ENCODE measurements at regions not wholly inside any gene's neighbourhood (a gene's known extent, or its start where the extent isn't known, plus 50 kb on each side); places are given as distances from the start of the nearest gene placed in this dataset.
"Not testable (repeated sequence)": the region's sequence is repeated elsewhere in the genome, so short reads cannot be mapped to it uniquely, and the experiment has no call there.

DNA sequence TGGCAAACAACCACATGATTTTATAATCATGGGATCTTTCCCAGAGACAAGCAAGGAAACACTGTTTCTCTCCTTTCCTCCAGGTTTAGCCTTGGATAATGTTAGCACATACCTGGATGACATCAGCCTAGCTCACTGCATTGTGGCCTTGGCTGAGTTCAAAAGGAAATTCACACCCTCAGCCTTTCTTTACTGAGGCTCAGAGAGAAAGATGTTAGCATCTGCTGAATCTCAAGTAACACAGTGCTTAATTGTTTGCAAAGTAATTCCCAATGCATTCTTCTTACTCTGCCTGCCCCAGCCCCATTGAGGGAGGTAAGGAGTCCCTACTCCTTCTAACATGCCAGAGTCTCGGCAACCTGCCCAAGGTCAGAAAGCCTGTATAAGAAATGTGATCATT, 432.2 kb upstream of the LMCD1 start:
- Mint-ChIP-seq H3K4me1 (ENCODE audit: low read depth) (no peaks in the 10 kb centered on the region), H3K4me3 (no peak overlapping the region), H3K36me3 (ENCODE audit: low read depth) (no peaks in the 10 kb centered on the region), H3K9me3 (peaks cover 4% of the 10 kb centered on the region), H3K27ac (no peak overlapping the region), H3K27me3 (ENCODE audit: insufficient read depth) (no peaks in the 10 kb centered on the region)
- intact Hi-C loops (cut with micrococcal nuclease) = no loop called here
- DNase-seq (ENCODE audit: low spot score) = no peak

DNA sequence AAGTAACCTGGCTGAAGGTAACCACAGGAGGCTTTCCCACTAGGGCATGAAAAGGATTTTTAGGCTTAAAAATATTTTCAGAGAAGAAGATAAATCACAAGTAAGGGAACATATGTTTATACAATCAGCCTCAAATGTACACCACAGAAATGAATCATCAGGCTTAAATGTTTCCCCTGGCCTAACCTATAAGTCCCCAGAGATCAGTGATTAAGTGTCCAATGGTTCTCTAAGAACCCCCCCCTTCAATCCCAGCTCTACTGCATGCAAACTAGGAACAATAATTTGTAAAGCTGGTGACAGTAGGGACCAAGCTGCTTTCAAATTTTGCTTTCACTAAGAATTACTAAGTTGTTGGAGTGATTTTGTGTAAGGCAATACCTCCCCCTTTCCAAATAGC, 431.6 kb upstream of the LMCD1 start:
- intact Hi-C loops (cut with micrococcal nuclease) = no loop called here
- Mint-ChIP-seq H3K4me3 (no peak overlapping the region), H3K4me1 (ENCODE audit: low read depth) (no peaks in the 10 kb centered on the region), H3K9me3 (peaks cover 4% of the 10 kb centered on the region), H3K27ac (no peak overlapping the region), H3K36me3 (ENCODE audit: low read depth) (no peaks in the 10 kb centered on the region), H3K27me3 (ENCODE audit: insufficient read depth) (no peaks in the 10 kb centered on the region)
- no peak for DNase-seq (ENCODE audit: low spot score)

DNA sequence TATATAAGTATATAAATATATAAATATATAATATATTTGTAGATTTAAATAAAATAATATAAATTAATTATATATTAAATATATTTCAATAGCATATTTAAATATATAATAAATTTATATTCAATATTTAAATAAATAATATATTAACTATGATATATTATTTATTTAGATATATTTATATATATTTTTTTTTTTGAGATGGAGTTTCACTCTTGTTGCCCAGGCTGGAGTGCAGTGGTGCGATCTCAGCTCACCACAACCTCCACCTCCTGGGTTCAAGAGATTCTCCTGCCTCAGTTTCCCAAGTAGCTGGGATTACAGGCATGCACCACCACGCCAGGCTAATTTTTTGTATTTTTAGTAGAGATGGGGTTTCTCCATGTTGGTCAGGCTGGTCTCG, 426.9 kb upstream of the LMCD1 start:
- H3K27me3 Mint-ChIP-seq (ENCODE audit: insufficient read depth); DNase-seq (ENCODE audit: low spot score); intact Hi-C loops (cut with micrococcal nuclease); H3K36me3 Mint-ChIP-seq (ENCODE audit: low read depth); H3K9me3 Mint-ChIP-seq; H3K27ac Mint-ChIP-seq; H3K4me3 Mint-ChIP-seq; H3K4me1 Mint-ChIP-seq (ENCODE audit: low read depth): not testable (repeated sequence)

DNA sequence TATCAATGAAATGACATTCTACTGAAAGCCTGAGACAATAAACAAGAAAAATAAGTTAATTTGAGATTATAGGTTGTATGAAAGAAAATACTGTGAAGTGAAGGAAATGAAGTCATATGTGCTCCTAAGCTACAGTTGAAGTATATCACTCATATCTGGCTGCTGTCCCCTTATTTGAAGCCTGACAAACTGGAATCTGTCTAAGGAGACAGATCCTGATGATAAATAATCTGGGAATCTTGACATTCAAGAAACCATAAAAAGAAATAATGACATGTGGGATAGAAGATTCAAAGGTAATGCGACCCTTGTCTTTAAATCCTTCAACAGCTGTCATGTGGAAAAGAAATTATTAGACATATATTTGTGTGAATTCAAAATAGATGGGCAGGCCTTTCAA, 424.5 kb upstream of the LMCD1 start:
- H3K27ac Mint-ChIP-seq = no peak overlapping the region
- H3K36me3 Mint-ChIP-seq (ENCODE audit: low read depth) = no peaks in the 10 kb centered on the region
- H3K4me3 Mint-ChIP-seq = no peak overlapping the region
- H3K4me1 Mint-ChIP-seq (ENCODE audit: low read depth) = no peaks in the 10 kb centered on the region
- no peaks in the 10 kb centered on the region for H3K27me3 Mint-ChIP-seq (ENCODE audit: insufficient read depth)
- intact Hi-C loops (cut with micrococcal nuclease) = no loop called here
- no peaks in the 10 kb centered on the region for H3K9me3 Mint-ChIP-seq
- no peak for DNase-seq (ENCODE audit: low spot score)

DNA sequence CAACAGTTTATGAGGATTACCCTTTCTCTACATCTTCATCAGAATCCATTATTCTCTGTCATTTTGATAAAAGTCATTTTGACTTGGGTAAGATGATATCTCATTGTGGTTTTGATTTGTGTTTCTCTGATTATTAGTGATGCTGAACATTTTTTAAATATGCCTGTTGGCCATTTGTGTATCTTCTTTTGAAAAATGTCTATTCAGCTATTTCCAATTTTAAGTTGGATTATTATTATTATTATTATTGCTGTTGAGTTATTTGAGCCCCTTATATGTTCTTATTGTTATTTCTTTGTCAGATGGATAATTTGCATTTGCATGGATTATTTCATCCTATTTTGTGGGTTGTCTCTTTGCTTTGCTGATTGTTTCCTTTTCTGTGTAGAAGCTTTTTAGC, 421.2 kb upstream of the LMCD1 start:
- H3K4me3 Mint-ChIP-seq = no peak overlapping the region
- DNase-seq (ENCODE audit: low spot score) = no peak
- H3K27me3 Mint-ChIP-seq (ENCODE audit: insufficient read depth) = no peaks in the 10 kb centered on the region
- no peaks in the 10 kb centered on the region for H3K4me1 Mint-ChIP-seq (ENCODE audit: low read depth)
- intact Hi-C loops (cut with micrococcal nuclease) = no loop called here
- no peak overlapping the region for H3K27ac Mint-ChIP-seq
- no peaks in the 10 kb centered on the region for H3K36me3 Mint-ChIP-seq (ENCODE audit: low read depth)
- no peaks in the 10 kb centered on the region for H3K9me3 Mint-ChIP-seq

DNA sequence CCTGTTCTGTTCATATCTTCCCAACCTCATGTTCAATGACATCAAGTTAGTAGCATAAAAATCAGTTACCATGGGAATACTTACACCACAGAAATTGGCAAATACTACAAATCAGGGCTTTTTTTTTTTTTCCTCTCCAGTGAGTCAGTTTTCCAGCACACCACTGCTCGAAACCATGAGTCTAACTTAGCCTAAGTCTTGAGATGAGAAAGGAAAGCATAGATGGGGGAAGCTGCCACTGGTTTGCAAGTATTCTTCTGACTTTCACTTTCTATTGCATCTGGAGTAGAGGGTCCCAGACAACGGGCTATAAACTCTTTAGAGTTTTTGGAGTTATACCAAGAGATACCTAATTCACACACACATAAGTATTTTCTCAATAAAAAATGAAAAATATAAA, 416.1 kb upstream of the LMCD1 start:
- no peaks in the 10 kb centered on the region for H3K27me3 Mint-ChIP-seq (ENCODE audit: insufficient read depth)
- H3K36me3 Mint-ChIP-seq (ENCODE audit: low read depth) = no peaks in the 10 kb centered on the region
- H3K4me1 Mint-ChIP-seq (ENCODE audit: low read depth) = no peaks in the 10 kb centered on the region
- H3K27ac Mint-ChIP-seq = no peak overlapping the region
- DNase-seq (ENCODE audit: low spot score) = no peak
- H3K4me3 Mint-ChIP-seq = no peak overlapping the region
- intact Hi-C loops (cut with micrococcal nuclease) = no loop called here
- no peaks in the 10 kb centered on the region for H3K9me3 Mint-ChIP-seq

DNA sequence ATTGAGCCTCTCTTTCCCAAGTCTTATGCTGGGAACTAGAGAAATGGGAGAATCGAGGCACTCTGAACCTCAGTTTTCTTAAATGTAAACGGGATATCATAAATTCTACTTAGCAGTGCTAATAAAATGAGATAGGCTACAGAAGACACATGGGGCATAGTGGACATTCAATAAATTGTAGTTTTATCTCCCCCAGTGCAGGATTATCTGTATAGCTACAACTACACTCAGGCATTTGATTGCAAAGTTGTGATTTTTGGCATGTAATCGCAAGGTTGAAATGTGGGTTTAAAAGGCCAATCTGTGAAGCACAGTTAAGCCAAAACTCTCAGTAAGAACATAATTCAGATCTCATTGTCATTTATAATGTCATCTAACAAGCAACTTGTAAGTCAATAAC, 413.7 kb upstream of the LMCD1 start:
- Mint-ChIP-seq H3K4me1 (ENCODE audit: low read depth) (no peaks in the 10 kb centered on the region), H3K27ac (no peak overlapping the region), H3K36me3 (ENCODE audit: low read depth) (no peaks in the 10 kb centered on the region), H3K9me3 (no peaks in the 10 kb centered on the region), H3K27me3 (ENCODE audit: insufficient read depth) (no peaks in the 10 kb centered on the region), H3K4me3 (no peak overlapping the region)
- DNase-seq (ENCODE audit: low spot score) = no peak
- intact Hi-C loops (cut with micrococcal nuclease) = no loop called here

DNA sequence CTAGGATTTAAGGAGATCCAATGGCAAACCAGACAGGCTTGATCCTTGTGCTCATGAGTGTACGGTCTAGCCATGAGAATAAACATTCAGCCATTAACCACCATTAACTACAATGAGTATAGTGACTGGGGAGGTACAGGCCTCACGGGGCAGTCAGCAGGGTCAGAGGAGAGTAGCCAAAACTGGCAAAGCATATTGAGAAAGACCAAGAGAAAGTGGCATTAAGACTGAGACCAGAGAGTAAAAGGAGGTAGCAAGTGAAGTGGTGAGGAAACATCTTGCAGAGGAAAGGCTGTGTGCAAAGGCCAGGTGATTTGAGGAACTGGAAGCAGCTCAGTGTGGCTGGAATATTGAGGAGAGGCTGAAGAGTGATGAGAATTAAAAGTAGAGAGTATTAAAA, 407.2 kb upstream of the LMCD1 start:
- Mint-ChIP-seq H3K27ac (no peak overlapping the region), H3K9me3 (no peaks in the 10 kb centered on the region), H3K36me3 (ENCODE audit: low read depth) (no peaks in the 10 kb centered on the region), H3K4me3 (no peak overlapping the region), H3K27me3 (ENCODE audit: insufficient read depth) (no peaks in the 10 kb centered on the region), H3K4me1 (ENCODE audit: low read depth) (no peaks in the 10 kb centered on the region)
- DNase-seq (ENCODE audit: low spot score) = no peak
- intact Hi-C loops (cut with micrococcal nuclease) = no loop called here

DNA sequence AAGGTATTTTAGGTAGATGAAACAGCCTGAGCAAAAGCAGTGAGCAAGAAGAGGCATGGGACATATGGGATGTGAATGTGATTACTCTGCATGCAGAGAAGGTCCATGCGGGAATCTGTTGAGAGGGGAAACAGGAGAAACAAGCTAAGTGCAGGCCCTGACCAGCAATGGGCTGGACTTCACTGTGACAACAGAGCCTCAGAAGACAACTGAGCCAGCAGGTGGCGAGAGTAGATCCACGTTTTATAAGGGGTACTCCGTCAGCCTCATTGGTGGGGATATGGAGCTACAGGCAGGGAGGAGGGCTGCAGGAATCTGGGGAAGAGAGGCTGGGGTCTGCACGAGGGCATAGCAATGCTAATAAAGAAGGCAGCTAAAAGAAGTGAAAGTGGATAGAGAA, 405.9 kb upstream of the LMCD1 start:
- Mint-ChIP-seq H3K27ac (no peak overlapping the region), H3K4me1 (ENCODE audit: low read depth) (no peaks in the 10 kb centered on the region), H3K36me3 (ENCODE audit: low read depth) (no peaks in the 10 kb centered on the region), H3K4me3 (no peak overlapping the region), H3K9me3 (no peaks in the 10 kb centered on the region), H3K27me3 (ENCODE audit: insufficient read depth) (no peaks in the 10 kb centered on the region)
- intact Hi-C loops (cut with micrococcal nuclease) = no loop called here
- DNase-seq (ENCODE audit: low spot score) = no peak

DNA sequence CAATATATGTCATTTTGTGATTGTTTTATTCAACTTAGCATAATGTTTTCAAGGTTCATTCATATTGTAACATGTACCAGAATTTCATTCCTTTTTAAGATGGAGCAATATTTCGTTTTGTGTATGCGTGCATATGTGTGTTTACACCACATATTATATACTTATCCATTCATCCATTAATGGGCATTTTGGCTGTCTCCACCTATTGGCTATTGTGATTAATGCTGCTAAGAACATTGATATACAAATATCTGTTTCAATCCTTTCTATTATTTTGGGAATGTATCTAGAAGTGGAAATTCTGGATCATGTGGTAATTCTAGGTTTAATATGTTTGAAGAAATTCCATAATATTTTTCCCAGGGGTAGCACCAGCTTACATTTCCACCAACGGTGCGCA, 403.9 kb upstream of the LMCD1 start:
- H3K27me3 Mint-ChIP-seq (ENCODE audit: insufficient read depth) = no peaks in the 10 kb centered on the region
- DNase-seq (ENCODE audit: low spot score) = no peak
- no peaks in the 10 kb centered on the region for H3K9me3 Mint-ChIP-seq
- intact Hi-C loops (cut with micrococcal nuclease) = no loop called here
- H3K4me3 Mint-ChIP-seq = no peak overlapping the region
- H3K4me1 Mint-ChIP-seq (ENCODE audit: low read depth) = no peaks in the 10 kb centered on the region
- no peak overlapping the region for H3K27ac Mint-ChIP-seq
- H3K36me3 Mint-ChIP-seq (ENCODE audit: low read depth) = no peaks in the 10 kb centered on the region

DNA sequence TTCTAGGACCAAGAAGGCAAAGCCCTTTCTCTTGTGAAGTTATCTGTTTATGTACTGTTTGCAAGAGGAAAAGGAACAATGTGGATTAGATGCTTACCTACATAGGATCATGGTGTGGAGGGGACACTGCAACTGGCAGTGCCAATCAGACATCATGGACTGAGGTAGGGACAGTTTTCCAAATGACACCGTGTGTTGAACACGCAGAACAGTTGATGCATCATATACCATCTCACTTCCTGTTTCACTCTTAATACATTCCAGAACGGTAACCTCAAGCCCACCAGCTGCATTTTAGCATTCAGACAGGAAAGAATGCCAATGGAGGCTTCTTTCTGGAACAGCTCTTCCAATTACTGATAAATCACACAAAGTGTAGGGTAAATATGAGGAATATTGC, 397.7 kb upstream of the LMCD1 start:
- Mint-ChIP-seq H3K36me3 (ENCODE audit: low read depth) (no peaks in the 10 kb centered on the region), H3K27me3 (ENCODE audit: insufficient read depth) (no peaks in the 10 kb centered on the region), H3K4me3 (no peak overlapping the region), H3K27ac (no peak overlapping the region), H3K4me1 (ENCODE audit: low read depth) (no peaks in the 10 kb centered on the region), H3K9me3 (no peaks in the 10 kb centered on the region)
- DNase-seq (ENCODE audit: low spot score) = no peak
- intact Hi-C loops (cut with micrococcal nuclease) = no loop called here

DNA sequence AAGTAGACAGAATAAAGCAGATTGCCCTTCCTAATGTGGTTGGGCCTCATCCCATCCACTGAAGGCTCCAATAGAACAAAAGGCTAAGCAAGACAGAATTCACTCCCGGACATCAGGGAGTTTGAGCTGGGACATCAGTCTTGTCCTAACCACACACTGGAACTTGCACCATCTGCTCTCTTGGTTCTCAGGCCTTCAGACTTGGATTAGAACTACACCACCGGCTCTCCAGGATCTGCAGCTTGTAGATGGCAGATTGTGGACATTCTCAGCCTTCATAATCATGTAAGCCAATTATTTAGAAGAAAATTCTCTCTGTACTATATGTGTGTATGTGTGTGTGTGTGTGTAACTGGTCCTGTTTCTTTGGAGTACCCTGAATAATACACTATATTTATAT, 394.7 kb upstream of the LMCD1 start:
- no peaks in the 10 kb centered on the region for H3K4me1 Mint-ChIP-seq (ENCODE audit: low read depth)
- intact Hi-C loops (cut with micrococcal nuclease) = no loop called here

DNA sequence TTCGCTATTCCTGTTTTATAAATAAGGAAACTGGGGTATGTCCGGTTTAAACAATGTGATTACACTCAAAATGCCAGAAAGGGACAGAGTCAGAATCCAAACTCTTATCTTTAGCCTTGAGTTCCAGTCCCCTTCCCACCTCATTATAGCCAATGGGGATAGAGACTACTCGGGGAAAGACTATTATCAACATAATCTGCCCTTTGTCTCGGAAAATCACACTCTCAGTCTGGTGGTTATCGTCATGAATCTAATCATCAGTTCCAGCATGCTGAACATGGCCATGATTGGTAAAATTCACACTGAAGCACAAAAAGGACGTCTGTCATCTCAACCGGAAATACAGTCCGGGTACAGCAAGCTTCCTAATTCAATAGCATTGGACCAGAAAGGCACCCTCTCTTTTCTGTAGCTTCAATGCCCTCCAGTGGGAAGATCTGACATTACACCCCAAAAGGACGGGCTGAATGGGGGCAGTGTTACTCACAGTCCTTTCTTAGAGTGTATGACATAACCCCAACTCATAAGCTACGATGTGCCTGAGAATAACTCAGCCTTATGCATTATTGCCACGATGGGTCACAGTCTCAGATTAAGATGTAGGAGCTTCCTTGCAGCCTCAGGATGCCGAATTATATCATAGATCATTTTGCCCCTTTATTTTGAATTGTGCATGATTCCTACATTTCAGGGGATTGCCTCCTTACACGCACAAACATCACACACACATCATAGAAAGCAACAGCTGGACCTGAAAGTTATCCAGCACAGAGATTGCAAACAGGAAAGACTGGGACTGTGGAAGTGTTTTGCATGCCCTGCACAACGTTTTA, 390.4 kb upstream of the LMCD1 start:
- H3K27ac Mint-ChIP-seq = no peak overlapping the region
- no peaks in the 10 kb centered on the region for H3K9me3 Mint-ChIP-seq
- H3K4me3 Mint-ChIP-seq = no peak overlapping the region
- H3K27me3 Mint-ChIP-seq (ENCODE audit: insufficient read depth) = peaks cover 2% of the 10 kb centered on the region
- DNase-seq (ENCODE audit: low spot score) = peak; percentile 33
- H3K4me1 Mint-ChIP-seq (ENCODE audit: low read depth) = no peaks in the 10 kb centered on the region
- intact Hi-C loops (cut with micrococcal nuclease) = loop anchor here (5.0 kb wide), 1 partner anchor 309 kb away; no protein-coding TSS in a partner anchor
- no peaks in the 10 kb centered on the region for H3K36me3 Mint-ChIP-seq (ENCODE audit: low read depth)

More for the DNA sequence above, 394.7 kb upstream of the LMCD1 start:
- Mint-ChIP-seq H3K27me3 (ENCODE audit: insufficient read depth) (peaks cover 2% of the 10 kb centered on the region), H3K4me3 (no peak overlapping the region), H3K27ac (no peak overlapping the region), H3K9me3 (no peaks in the 10 kb centered on the region), H3K36me3 (ENCODE audit: low read depth) (no peaks in the 10 kb centered on the region)
- DNase-seq (ENCODE audit: low spot score) = no peak

DNA sequence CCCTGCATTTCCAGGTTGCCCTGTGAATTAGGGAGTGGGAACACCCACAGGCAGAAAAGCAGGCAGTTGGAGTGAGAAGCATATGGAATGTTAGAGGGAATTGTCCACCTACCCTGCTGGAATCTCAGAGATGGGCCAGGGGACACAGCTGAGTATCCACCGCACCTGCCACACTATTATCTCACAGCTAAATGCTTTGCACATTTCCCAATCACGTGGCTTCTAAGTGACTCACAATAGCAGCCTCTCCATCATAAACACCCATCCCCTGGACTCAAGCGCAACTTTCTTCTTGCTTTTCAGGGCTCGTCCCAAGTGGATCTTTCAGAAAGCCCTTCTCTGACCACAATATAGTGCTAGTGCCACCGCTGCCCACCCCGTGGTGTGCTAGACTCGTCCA, 389.0 kb upstream of the LMCD1 start:
- H3K36me3 Mint-ChIP-seq (ENCODE audit: low read depth) = no peaks in the 10 kb centered on the region
- no peak for DNase-seq (ENCODE audit: low spot score)
- no peaks in the 10 kb centered on the region for H3K9me3 Mint-ChIP-seq
- intact Hi-C loops (cut with micrococcal nuclease) = loop anchor here (5.0 kb wide), 1 partner anchor 310 kb away; no protein-coding TSS in a partner anchor
- peaks cover 2% of the 10 kb centered on the region for H3K27me3 Mint-ChIP-seq (ENCODE audit: insufficient read depth)
- no peaks in the 10 kb centered on the region for H3K4me1 Mint-ChIP-seq (ENCODE audit: low read depth)
- no peak overlapping the region for H3K27ac Mint-ChIP-seq
- no peak overlapping the region for H3K4me3 Mint-ChIP-seq

All from activated T-helper 1 cell treated with anti-CD3 and anti-CD28 coated beads, Interleukin-12 subunit alpha, Interleukin-12 subunit beta, Interleukin-2, Interleukin-4 antibody, amounts not matched to agents 30 ng/mL and 10 ng/mL and 1 ng/mL, durations not matched to agents 14 hours and 24 hours and 36 hours (primary cell).